CD4-positive, alpha-beta T cell treated with Interleukin-4 for 1 hour (primary cell): ENCODE measurements at regions not wholly inside any gene's neighbourhood (a gene's known extent, or its start where the extent isn't known, plus 50 kb on each side); places are given as distances from the start of the nearest gene placed in this dataset.
"Not testable (repeated sequence)": the region's sequence is repeated elsewhere in the genome, so short reads cannot be mapped to it uniquely, and the experiment has no call there.

ENCODE experiments used
- DNase-seq, 2 donors: peaks; one replicate each; pipeline ENCODE4 v3.0.0-alpha.2; 2020 to 2022

- DNase-seq = not testable (repeated sequence)
These were observed 168.4 kb downstream of the CWH43 start for GRCh38 chr4:49154308-49155103.

- DNase-seq = not testable (repeated sequence)
These were observed 169.2 kb downstream of the CWH43 start for GRCh38 chr4:49155270-49155669.

- DNase-seq = not testable (repeated sequence)
These were observed 170.2 kb downstream of the CWH43 start for GRCh38 chr4:49156309-49156708.

- DNase-seq = not testable (repeated sequence)
These were observed 171.6 kb downstream of the CWH43 start for GRCh38 chr4:49157630-49158029.

GRCh38 chr4:49161111-49161541, 175.1 kb downstream of the CWH43 start:
- DNase-seq = not testable (repeated sequence)

- DNase-seq = not testable (repeated sequence)
These were observed 178.8 kb downstream of the CWH43 start for GRCh38 chr4:49164916-49165315.

- DNase-seq = not testable (repeated sequence)
These were observed 191.8 kb downstream of the CWH43 start for GRCh38 chr4:49177847-49178246.

- not testable (repeated sequence) for DNase-seq
These were observed 195.0 kb downstream of the CWH43 start for GRCh38 chr4:49181088-49181487.

- DNase-seq = not testable (repeated sequence)
These were observed 225.5 kb downstream of the CWH43 start for GRCh38 chr4:49211396-49212194.

- DNase-seq = not testable (repeated sequence)
These were observed 227.2 kb downstream of the CWH43 start for GRCh38 chr4:49213250-49213649.

GRCh38 chr4:49213750-49214149, 227.7 kb downstream of the CWH43 start:
- DNase-seq = not testable (repeated sequence)

GRCh38 chr4:49214453-49215081, 228.5 kb downstream of the CWH43 start:
- DNase-seq = not testable (repeated sequence)

- DNase-seq = not testable (repeated sequence)
These were observed 229.0 kb downstream of the CWH43 start for GRCh38 chr4:49215082-49215479.

GRCh38 chr4:49216606-49217005, 230.5 kb downstream of the CWH43 start:
- DNase-seq = not testable (repeated sequence)

GRCh38 chr4:49217492-49217891, 231.4 kb downstream of the CWH43 start:
- no peak for DNase-seq

GRCh38 chr4:49218094-49218493, 232.0 kb downstream of the CWH43 start:
- DNase-seq = not testable (repeated sequence)

- DNase-seq = not testable (repeated sequence)
These were observed 232.9 kb downstream of the CWH43 start for GRCh38 chr4:49218931-49219330.

GRCh38 chr4:49219489-49220225, 233.6 kb downstream of the CWH43 start:
- not testable (repeated sequence) for DNase-seq

- no peak for DNase-seq
These were observed 235.1 kb downstream of the CWH43 start for GRCh38 chr4:49221209-49221608.

- DNase-seq = not testable (repeated sequence)
These were observed 236.7 kb downstream of the CWH43 start for GRCh38 chr4:49222810-49223209.

GRCh38 chr4:49226216-49226866, 240.3 kb downstream of the CWH43 start:
- DNase-seq = not testable (repeated sequence)

- not testable (repeated sequence) for DNase-seq
These were observed 241.9 kb downstream of the CWH43 start for GRCh38 chr4:49227941-49228340.
